Ishikawa (cell line): ENCODE measurements at regions not wholly inside any gene's neighbourhood (a gene's known extent, or its start where the extent isn't known, plus 50 kb on each side); places are given as distances from the start of the nearest gene placed in this dataset.

ENCODE experiments used
- CEBPB ChIP-seq: IDR thresholded peaks from 2 replicates; pipeline ENCODE4 v1.6.1; 2012
- CREB1 ChIP-seq: IDR thresholded peaks from 2 replicates; pipeline ENCODE4 v1.6.1; 2012; ENCODE audit warnings: low read depth
- EGR1 ChIP-seq: IDR thresholded peaks from 2 replicates; pipeline ENCODE4 v1.6.1; 2012
- EP300 ChIP-seq: IDR thresholded peaks from 2 replicates; pipeline ENCODE4 v1.6.1; 2012; ENCODE audit warnings: borderline replicate concordance
- FOXM1 ChIP-seq: IDR thresholded peaks from 2 replicates; pipeline ENCODE4 v1.6.1; 2012; ENCODE audit warnings: low read depth, borderline replicate concordance
- MAX ChIP-seq: IDR thresholded peaks from 2 replicates; pipeline ENCODE4 v1.6.1; 2012
- NFIC ChIP-seq: IDR thresholded peaks from 2 replicates; pipeline ENCODE4 v1.6.1; 2012
- RAD21 ChIP-seq: IDR thresholded peaks from 2 replicates; pipeline ENCODE4 v1.6.1; 2012; ENCODE audit warnings: low read depth
- TAF1 ChIP-seq: IDR thresholded peaks from 2 replicates; pipeline ENCODE4 v1.6.1; 2012; ENCODE audit warnings: low read depth, mild to moderate bottlenecking
- TCF12 ChIP-seq: IDR thresholded peaks from 2 replicates; pipeline ENCODE4 v1.6.1; 2012; ENCODE audit warnings: low read depth
- TEAD4 ChIP-seq: IDR thresholded peaks from 2 replicates; pipeline ENCODE4 v1.6.1; 2012
- YY1 ChIP-seq: IDR thresholded peaks from 2 replicates; pipeline ENCODE4 v1.6.1; 2012; ENCODE audit warnings: low read depth
- ZBTB7A ChIP-seq: IDR thresholded peaks from 2 replicates; pipeline ENCODE4 v1.6.1; 2012; ENCODE audit warnings: low read depth
- TF ChIP-seq, protein P1 (sequence below): IDR thresholded peaks from 2 replicates; pipeline ENCODE4 v1.6.1; 2012
- TF ChIP-seq, protein P2 (sequence below): IDR thresholded peaks from 2 replicates; pipeline ENCODE4 v1.6.1; 2012; ENCODE audit warnings: low read depth, mild to moderate bottlenecking

DNA sequence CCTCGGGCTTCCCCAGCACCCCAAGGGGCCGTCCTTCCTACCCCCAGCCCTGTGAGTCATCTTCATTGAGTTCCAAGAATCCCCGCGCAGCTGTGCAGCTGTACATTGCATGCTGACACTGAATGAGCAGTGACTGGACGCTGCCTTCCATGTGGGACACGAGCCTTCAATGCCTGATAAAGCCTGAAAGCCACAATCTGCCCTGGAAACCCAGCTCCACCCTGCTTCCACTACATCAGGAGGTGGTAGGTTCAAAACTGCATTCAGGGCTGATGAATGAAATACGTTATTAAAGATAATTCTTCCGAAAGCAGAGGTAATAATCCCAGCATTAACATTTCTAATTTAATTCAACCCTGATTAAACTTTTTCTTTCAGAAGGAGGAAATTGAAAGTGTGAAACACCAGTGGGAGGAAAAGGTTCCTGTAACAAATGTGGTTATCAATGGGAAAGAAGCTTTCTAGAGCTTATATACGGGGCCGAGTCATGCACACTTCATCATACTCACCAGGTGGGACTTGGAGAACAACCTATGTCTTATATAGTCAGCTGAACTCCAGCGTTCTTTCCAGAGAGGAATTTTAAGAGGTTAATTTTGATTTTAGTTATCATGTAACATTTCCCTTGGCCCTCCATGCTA, 360.1 kb downstream of the LPIN1 start:
- TF ChIP-seq TCF12, result no peak
- no peak for TF ChIP-seq RAD21
- no peak for TF ChIP-seq MAX
- TF ChIP-seq, protein P1, sequence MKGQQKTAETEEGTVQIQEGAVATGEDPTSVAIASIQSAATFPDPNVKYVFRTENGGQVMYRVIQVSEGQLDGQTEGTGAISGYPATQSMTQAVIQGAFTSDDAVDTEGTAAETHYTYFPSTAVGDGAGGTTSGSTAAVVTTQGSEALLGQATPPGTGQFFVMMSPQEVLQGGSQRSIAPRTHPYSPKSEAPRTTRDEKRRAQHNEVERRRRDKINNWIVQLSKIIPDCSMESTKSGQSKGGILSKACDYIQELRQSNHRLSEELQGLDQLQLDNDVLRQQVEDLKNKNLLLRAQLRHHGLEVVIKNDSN, result no peak
- no peak for TF ChIP-seq NFIC
- no peak for TF ChIP-seq YY1
- no peak for TF ChIP-seq TAF1
- no peak for TF ChIP-seq ZBTB7A
- TF ChIP-seq CREB1, result no peak
- no peak for TF ChIP-seq FOXM1
- no peak for TF ChIP-seq EGR1
- TF ChIP-seq, protein P2, sequence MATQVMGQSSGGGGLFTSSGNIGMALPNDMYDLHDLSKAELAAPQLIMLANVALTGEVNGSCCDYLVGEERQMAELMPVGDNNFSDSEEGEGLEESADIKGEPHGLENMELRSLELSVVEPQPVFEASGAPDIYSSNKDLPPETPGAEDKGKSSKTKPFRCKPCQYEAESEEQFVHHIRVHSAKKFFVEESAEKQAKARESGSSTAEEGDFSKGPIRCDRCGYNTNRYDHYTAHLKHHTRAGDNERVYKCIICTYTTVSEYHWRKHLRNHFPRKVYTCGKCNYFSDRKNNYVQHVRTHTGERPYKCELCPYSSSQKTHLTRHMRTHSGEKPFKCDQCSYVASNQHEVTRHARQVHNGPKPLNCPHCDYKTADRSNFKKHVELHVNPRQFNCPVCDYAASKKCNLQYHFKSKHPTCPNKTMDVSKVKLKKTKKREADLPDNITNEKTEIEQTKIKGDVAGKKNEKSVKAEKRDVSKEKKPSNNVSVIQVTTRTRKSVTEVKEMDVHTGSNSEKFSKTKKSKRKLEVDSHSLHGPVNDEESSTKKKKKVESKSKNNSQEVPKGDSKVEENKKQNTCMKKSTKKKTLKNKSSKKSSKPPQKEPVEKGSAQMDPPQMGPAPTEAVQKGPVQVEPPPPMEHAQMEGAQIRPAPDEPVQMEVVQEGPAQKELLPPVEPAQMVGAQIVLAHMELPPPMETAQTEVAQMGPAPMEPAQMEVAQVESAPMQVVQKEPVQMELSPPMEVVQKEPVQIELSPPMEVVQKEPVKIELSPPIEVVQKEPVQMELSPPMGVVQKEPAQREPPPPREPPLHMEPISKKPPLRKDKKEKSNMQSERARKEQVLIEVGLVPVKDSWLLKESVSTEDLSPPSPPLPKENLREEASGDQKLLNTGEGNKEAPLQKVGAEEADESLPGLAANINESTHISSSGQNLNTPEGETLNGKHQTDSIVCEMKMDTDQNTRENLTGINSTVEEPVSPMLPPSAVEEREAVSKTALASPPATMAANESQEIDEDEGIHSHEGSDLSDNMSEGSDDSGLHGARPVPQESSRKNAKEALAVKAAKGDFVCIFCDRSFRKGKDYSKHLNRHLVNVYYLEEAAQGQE, result no peak
- no peak for TF ChIP-seq CEBPB
- no peak for TF ChIP-seq TEAD4

DNA sequence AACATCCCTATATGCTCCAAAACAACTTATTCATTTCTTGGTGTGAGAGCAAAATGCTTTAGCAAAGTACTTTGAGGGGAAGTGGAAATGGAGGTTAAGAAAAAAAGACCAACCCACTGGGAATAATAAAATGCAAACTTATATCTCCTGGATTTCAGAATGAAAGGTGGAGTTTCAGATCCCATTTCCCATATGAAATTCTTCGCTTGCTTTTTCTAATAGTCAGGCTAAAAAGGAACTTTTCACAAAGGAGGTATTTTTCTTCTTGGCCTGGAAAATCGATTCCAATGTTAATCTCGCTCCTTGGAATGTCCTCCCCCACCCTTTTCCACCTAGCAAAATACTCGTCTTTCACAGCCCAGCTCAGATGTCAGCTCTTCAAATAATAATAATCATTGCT, 360.9 kb downstream of the LPIN1 start:
- TF ChIP-seq TAF1 (no peak), RAD21 (no peak)

DNA sequence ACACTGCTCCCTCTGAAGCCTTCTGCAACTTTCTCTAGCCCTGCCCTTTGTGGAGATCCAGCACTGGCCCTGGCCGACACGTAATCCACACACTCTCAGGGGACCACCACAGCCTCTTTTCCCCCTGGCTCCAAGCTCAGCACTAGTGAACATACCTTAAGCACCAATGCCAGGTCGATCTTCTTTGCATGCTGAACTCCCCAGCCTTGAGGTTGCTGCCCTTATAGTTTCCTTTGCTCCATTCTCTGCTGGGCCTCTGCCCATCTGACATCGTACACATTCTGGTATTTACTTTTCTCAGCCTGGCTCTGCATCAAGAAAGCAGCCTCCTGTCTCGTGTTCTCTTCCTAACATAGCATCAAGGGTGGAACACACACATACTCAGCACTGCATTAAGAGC, 361.5 kb downstream of the LPIN1 start:
- no peak for TF ChIP-seq ZBTB7A
- TF ChIP-seq EGR1, result no peak
- TF ChIP-seq, protein P2, result no peak
- no peak for TF ChIP-seq RAD21

DNA sequence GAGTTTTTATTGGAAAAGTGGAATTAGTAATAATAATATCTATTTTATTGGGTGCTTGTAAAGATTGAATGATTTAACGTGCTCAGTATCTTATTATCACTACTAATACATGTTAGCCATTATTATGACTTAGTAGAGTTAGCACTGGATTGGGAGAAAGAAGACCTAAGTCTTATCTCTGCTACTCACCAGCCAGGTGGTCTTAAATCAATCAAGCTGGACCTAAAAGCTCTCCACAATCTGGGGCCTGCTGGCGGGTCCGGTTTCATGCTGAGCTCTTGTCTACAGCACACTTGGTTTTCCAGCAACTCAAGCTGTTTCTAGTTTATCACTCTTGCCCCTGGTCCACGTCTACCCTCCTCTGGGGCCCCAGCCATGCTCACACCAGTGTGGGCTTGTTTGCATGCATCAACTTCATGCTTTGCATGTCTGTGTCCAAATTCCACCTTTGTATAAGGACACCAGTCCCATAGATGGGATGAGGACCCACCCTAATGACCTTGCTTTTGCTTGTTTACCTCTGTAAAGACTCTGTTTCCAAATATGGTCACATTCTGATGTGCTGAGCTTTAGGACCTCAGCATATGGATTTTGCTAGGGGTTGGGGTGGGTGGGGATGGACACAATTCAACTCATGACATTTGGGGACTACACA, 363.1 kb downstream of the LPIN1 start:
- no peak for TF ChIP-seq CREB1
- TF ChIP-seq EP300, result no peak
- no peak for TF ChIP-seq TEAD4

DNA sequence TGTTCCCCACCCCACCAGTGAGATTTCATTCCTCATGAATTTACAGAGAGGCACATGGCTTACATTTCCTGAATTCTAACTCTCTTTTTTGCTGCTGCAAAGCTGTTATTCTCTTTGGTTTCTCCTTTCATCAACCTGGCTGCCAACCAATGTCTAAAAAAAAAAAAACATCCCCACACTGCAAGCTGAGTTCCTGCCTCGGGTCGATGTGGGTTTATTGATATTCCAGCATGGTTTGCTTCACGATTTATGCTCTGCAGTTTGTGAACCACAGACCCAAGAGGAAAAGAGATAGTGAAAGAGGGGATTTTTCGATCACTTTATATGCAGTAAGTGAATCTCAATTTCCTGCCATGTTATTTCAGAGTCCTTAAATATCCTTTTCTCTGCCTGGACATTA, 363.6 kb downstream of the LPIN1 start:
- no peak for TF ChIP-seq NFIC
- no peak for TF ChIP-seq EP300
- no peak for TF ChIP-seq TAF1
- TF ChIP-seq, protein P2, result no peak
- TF ChIP-seq RAD21, result no peak
- no peak for TF ChIP-seq CREB1
- TF ChIP-seq, protein P1, result no peak
- no peak for TF ChIP-seq EGR1
- no peak for TF ChIP-seq TCF12
- no peak for TF ChIP-seq MAX
- no peak for TF ChIP-seq CEBPB
- no peak for TF ChIP-seq TEAD4
- no peak for TF ChIP-seq FOXM1
- TF ChIP-seq YY1, result no peak
- TF ChIP-seq ZBTB7A, result no peak
